ENCODE measurements at regions not wholly inside any gene's neighbourhood (a gene's known extent, or its start where the extent isn't known, plus 50 kb on each side); places are given as distances from the start of the nearest gene placed in this dataset.

GRCh38 chr6:105815661-105816555, 270.2 kb upstream of the PRDM1 start:
- TF ChIP-seq, protein P1, sequence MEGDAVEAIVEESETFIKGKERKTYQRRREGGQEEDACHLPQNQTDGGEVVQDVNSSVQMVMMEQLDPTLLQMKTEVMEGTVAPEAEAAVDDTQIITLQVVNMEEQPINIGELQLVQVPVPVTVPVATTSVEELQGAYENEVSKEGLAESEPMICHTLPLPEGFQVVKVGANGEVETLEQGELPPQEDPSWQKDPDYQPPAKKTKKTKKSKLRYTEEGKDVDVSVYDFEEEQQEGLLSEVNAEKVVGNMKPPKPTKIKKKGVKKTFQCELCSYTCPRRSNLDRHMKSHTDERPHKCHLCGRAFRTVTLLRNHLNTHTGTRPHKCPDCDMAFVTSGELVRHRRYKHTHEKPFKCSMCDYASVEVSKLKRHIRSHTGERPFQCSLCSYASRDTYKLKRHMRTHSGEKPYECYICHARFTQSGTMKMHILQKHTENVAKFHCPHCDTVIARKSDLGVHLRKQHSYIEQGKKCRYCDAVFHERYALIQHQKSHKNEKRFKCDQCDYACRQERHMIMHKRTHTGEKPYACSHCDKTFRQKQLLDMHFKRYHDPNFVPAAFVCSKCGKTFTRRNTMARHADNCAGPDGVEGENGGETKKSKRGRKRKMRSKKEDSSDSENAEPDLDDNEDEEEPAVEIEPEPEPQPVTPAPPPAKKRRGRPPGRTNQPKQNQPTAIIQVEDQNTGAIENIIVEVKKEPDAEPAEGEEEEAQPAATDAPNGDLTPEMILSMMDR (IDR thresholded peaks at IDR 0.05; ENCODE audit: borderline replicate concordance, control extremely low read depth, extremely low read depth, insufficient read depth, missing control alignments), result no peak
- in situ Hi-C loops (cut with MboI; ENCODE audit: low sequenced_read_pairs, unreplicated experiment), result no loop called here
- DNase-seq (ENCODE audit: low spot score), result no peak

DNA sequence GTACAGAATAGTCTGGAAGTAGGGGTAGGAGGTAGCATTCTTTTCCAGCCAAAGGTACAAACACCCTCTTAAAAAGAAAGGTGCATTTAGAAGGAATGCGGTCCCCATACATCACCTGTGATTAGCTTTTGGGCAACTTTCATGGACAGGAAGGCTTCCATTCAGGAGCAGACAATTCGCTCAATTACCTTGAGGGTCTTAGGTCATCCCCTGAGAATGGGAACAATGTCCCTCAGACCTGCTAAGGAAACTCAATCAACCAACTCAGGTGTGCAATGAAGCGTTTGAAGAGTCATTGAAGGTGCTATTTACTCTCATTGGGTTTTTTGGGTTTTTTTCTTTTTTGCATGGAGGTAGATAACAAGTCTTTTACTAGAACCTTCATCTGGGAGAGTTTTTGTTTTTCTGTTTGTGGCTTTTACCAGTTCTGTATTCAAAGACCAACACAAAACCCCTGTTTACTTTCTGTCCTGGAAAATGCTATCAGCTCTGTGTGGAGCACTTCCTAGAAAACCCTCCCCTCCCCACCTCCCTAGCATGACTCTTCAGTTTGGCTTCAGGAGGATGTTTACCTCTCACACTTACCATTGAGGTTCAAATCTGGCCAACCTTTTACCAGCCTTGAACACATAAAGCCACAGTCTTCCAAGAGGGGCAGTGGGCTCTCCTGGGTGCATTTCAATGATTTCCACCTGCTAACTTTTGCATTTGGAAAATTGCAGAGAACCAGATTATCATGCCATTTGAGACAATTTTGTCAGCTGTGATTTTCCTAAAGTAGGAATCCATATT, 271.2 kb upstream of the PRDM1 start:
- TF ChIP-seq, protein P1 (IDR thresholded peaks at IDR 0.05; ENCODE audit: borderline replicate concordance, control extremely low read depth, extremely low read depth, insufficient read depth, missing control alignments), result no peak
- in situ Hi-C loops (cut with MboI; ENCODE audit: low sequenced_read_pairs, unreplicated experiment), result no loop called here
- DNase-seq (ENCODE audit: low spot score), result no peak

- TF ChIP-seq, protein P1 (IDR thresholded peaks at IDR 0.05; ENCODE audit: borderline replicate concordance, control extremely low read depth, extremely low read depth, insufficient read depth, missing control alignments), result no peak
- no peak for DNase-seq (ENCODE audit: low spot score)
- in situ Hi-C loops (cut with MboI; ENCODE audit: low sequenced_read_pairs, unreplicated experiment), result no loop called here
Measured at GRCh38 chr6:105810922-105811482, 275.1 kb upstream of the PRDM1 start.

DNA sequence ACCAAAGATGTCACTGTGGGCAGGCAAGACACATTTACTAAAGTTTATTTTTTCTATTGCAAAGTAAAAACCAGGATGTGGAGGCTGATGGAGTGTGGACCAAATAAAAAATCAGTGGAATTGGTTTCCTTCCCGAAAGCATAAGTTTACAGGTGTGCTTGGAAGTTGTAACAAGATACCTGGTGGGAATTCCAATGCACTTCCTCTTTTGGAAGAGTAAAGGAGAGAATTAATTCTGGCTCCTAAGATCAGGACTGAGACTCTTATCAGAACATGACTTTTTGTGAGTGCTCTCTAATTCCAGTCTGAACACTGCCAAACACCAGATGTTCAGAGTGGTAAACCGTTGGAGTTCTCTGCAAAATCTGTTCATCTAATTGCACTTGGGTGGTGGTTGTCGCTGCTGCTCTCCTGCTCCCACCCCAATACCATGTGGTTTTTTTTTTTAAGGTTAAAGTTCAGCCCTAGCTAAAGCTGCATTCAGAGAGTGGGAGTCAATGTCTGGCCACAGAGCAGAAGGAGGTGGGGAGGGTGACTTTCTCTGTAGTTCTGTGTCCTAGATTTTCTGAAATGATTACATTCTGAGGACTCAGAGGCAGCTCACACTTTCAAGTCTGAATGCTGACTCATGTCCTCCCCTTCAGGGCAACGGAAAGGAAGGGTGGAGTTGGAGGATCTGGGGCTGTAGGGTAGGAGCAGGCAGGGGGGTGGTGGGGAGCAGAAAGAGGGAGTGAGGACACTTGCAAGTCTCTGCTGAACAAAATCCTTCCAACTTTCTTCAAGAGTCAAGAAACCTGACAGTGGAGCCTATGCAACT, 275.8 kb upstream of the PRDM1 start:
- DNase-seq (ENCODE audit: low spot score), result no peak
- TF ChIP-seq, protein P1 (IDR thresholded peaks at IDR 0.05; ENCODE audit: borderline replicate concordance, control extremely low read depth, extremely low read depth, insufficient read depth, missing control alignments), result no peak
- in situ Hi-C loops (cut with MboI; ENCODE audit: low sequenced_read_pairs, unreplicated experiment), result no loop called here

DNA sequence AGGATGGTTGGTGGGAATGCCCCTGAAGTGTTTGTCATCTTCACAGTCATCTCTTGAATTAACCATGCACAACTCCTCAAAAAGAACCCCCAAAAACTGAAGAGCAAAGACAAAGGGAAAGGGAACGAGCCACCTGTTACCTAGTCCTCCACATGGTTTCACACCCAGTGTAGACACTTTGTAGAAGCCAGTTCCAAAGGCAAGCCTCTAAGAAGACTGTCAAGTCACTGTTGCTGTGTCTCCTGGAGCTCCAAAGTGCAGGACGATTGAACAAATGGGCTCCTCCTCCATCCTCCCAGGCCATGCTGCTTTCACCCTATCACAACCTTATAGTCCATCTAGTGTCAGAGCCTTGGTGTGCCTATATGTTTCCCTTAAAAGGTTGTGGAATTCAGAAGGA, 277.6 kb upstream of the PRDM1 start:
- TF ChIP-seq, protein P1 (IDR thresholded peaks at IDR 0.05; ENCODE audit: borderline replicate concordance, control extremely low read depth, extremely low read depth, insufficient read depth, missing control alignments), result no peak
- DNase-seq (ENCODE audit: low spot score), result no peak
- in situ Hi-C loops (cut with MboI; ENCODE audit: low sequenced_read_pairs, unreplicated experiment), result no loop called here

DNA sequence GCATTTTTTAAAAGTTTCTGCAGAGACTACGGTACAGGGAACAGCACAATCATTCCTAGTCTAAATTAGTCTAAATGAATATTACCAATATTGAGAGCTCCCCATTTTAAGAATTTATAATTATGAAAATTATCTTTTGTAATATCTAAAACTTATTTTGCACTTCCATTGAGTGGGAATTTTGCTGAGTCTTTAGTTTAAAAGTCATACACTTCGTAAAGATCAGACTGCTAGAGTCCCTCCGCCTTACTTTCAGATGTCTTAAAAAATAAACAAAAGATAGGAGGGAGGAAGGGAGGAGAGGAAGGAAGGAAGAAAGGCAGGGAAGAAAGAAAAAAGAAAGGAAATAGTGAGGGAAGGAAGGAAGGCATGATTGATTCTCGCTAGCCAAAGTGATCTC, 278.2 kb upstream of the PRDM1 start:
- no peak for DNase-seq (ENCODE audit: low spot score)
- in situ Hi-C loops (cut with MboI; ENCODE audit: low sequenced_read_pairs, unreplicated experiment), result no loop called here
- TF ChIP-seq, protein P1 (IDR thresholded peaks at IDR 0.05; ENCODE audit: borderline replicate concordance, control extremely low read depth, extremely low read depth, insufficient read depth, missing control alignments), result no peak
